Endothelial cell of umbilical vein (primary cell): ENCODE measurements at regions not wholly inside any gene's neighbourhood (a gene's known extent, or its start where the extent isn't known, plus 50 kb on each side); places are given as distances from the start of the nearest gene placed in this dataset.

ENCODE experiments used
- BruUV-seq: library from RNA; stranded (reverse); fragments of 400-500 nt; replicated peaks from 2 replicates; lab custom pipeline; 2021; lab: Mats Ljungman, UMichigan
- CTCF ChIA-PET: fragments of 300-600, 350-600 bp; sonication (Branson Sonifier 250); formaldehyde crosslinking; loops from one replicate; lab custom pipeline; 2021; ENCODE audit warnings: antibody characterized with exemption, inconsistent platforms; lab: Charles Lee
- POLR2A ChIA-PET: fragments of 300-600, 350-600 bp; sonication (Branson Sonifier 250); formaldehyde crosslinking; loops from one replicate; lab custom pipeline; 2021; ENCODE audit warnings: antibody characterized with exemption, inconsistent platforms; lab: Charles Lee
- DNase-seq: peaks from one replicate; pipeline ENCODE4 v3.0.0-alpha.2; 2011; ENCODE audit warnings: low read depth, low spot score
- FAIRE-seq: peaks from 2 replicates; lab custom pipeline; 2011; peaks lifted over from hg19 to GRCh38; lab: Jason Lieb, UNC
- H2AFZ ChIP-seq: 2 replicates; pipeline ENCODE4 v1.6.0; 2012; ENCODE audit warnings: low read depth, low read length, control low read depth, inconsistent platforms
- H3K27ac ChIP-seq: 2 replicates; pipeline ENCODE4 v1.5.1; 2011; ENCODE audit warnings: low read depth, mild to moderate bottlenecking, control low read depth, low read length, moderate library complexity; ENCODE audit not compliant: insufficient read depth
- H3K27me3 ChIP-seq, 2 experiments: 2 replicates each; pipeline versions ENCODE4 v1.6.0 to v1.6.1; 2011; ENCODE audit warnings: low read length in 2 of 2, mixed read lengths in 1 of 2; ENCODE audit not compliant: control insufficient read depth in 2 of 2, insufficient read depth in 2 of 2
- H3K36me3 ChIP-seq, 2 experiments: 2 replicates in 1 of 2; 3 replicates in 1 of 2; pipeline ENCODE4 v1.5.1; 2011; ENCODE audit warnings: low read length in 2 of 2, mild to moderate bottlenecking in 1 of 2, moderate library complexity in 1 of 2; ENCODE audit not compliant: control insufficient read depth in 2 of 2, insufficient read depth in 2 of 2; ENCODE audit errors: extremely low read depth in 1 of 2
- H3K4me1 ChIP-seq: 3 replicates; pipeline ENCODE4 v1.5.1; 2011; ENCODE audit warnings: mild to moderate bottlenecking, low read length; ENCODE audit not compliant: control insufficient read depth, insufficient read depth; ENCODE audit errors: extremely low read depth
- H3K4me2 ChIP-seq: 2 replicates; pipeline ENCODE4 v1.6.1; 2011; ENCODE audit warnings: low read length, control low read depth, mixed read lengths; ENCODE audit not compliant: insufficient read depth
- H3K4me3 ChIP-seq, 3 experiments: fragments of 200-600 bp in 1 of 3; sonication (generic), shearing (Covaris generic) in 1 of 3; replicated peaks in 1 of 3; 2 replicates each; pipeline ENCODE4 v1.5.1; 2011 to 2016; ENCODE audit warnings: control low read depth in 3 of 3, low read length in 3 of 3, mild to moderate bottlenecking in 2 of 3, inconsistent platforms in 1 of 3, low read depth in 1 of 3, moderate library complexity in 1 of 3; ENCODE audit not compliant: insufficient read depth in 1 of 3
- H3K79me2 ChIP-seq: 2 replicates; pipeline ENCODE4 v1.6.0; 2012; ENCODE audit warnings: low read length, inconsistent platforms; ENCODE audit not compliant: control insufficient read depth, insufficient read depth
- H3K9ac ChIP-seq: replicated peaks from 2 replicates; pipeline ENCODE3; 2011; ENCODE audit warnings: low read length, control low read depth; ENCODE audit not compliant: insufficient read depth; ENCODE audit errors: extremely low read depth
- H3K9me1 ChIP-seq: replicated peaks from 3 replicates; pipeline ENCODE4 v1.6.0; 2011; ENCODE audit warnings: mild to moderate bottlenecking, low read length; ENCODE audit not compliant: control insufficient read depth, insufficient read depth; ENCODE audit errors: extremely low read depth
- H3K9me3 ChIP-seq: replicated peaks from 2 replicates; pipeline ENCODE4 v1.5.1; 2012; ENCODE audit warnings: low read length, inconsistent platforms; ENCODE audit not compliant: control insufficient read depth, insufficient read depth
- H4K20me1 ChIP-seq: replicated peaks from 2 replicates; pipeline ENCODE3; 2011; ENCODE audit warnings: mild to moderate bottlenecking, low read length; ENCODE audit not compliant: control insufficient read depth, insufficient read depth; ENCODE audit errors: extremely low read depth
- CTCF ChIP-seq, 2 donors: IDR thresholded peaks; 1 replicate in 1 of 2; 2 replicates in 1 of 2; pipeline ENCODE4 v1.5.1; 2011; ENCODE audit warnings: low read length in 2 of 2, mild to moderate bottlenecking in 2 of 2, moderate library complexity in 2 of 2, control low read depth in 1 of 2, inconsistent platforms in 1 of 2, low read depth in 1 of 2; ENCODE audit not compliant: insufficient read depth in 1 of 2; ENCODE audit errors: extremely low read depth in 1 of 2
- EZH2 ChIP-seq: IDR thresholded peaks from 2 replicates; pipeline ENCODE4 v1.6.1; 2012; ENCODE audit warnings: borderline replicate concordance, low read depth, mild to moderate bottlenecking, moderate library complexity, low read length, inconsistent platforms; ENCODE audit not compliant: severe bottlenecking
- FOS ChIP-seq: IDR thresholded peaks from 2 replicates; pipeline ENCODE4 v1.6.1; 2011; ENCODE audit warnings: mild to moderate bottlenecking, low read length, moderate library complexity, borderline replicate concordance; ENCODE audit not compliant: insufficient read depth
- GATA2 ChIP-seq: IDR thresholded peaks from 2 replicates; pipeline ENCODE4 v1.7.0; 2011; ENCODE audit warnings: low read depth, mild to moderate bottlenecking, moderate library complexity, mixed read lengths, low read length; ENCODE audit not compliant: insufficient read length, insufficient read depth
- JUN ChIP-seq: IDR thresholded peaks from 2 replicates; pipeline ENCODE4 v1.6.1; 2011; ENCODE audit warnings: borderline replicate concordance, low read depth; ENCODE audit not compliant: insufficient read length, insufficient read depth
- MAX ChIP-seq: IDR thresholded peaks from 2 replicates; pipeline ENCODE4 v1.6.1; 2011; ENCODE audit not compliant: insufficient read depth, insufficient read length
- MYC ChIP-seq: IDR thresholded peaks from one replicate; pipeline ENCODE4 v1.6.1; 2011; ENCODE audit warnings: mild to moderate bottlenecking, low read depth, low read length
- POLR2A ChIP-seq: IDR thresholded peaks from 2 replicates; pipeline ENCODE4 v1.6.1; 2012; ENCODE audit warnings: low read depth, mild to moderate bottlenecking, control low read depth, low read length
- POLR2AphosphoS5 ChIP-seq: IDR thresholded peaks from 2 replicates; pipeline ENCODE4 v1.6.1; 2012; ENCODE audit warnings: low read depth, mild to moderate bottlenecking, control low read depth, low read length, moderate library complexity; ENCODE audit not compliant: insufficient read depth
- dilution Hi-C: fragments of 300-500 bp; cut with MboI; formaldehyde crosslinking; loops from one replicate; pipeline ENCODE4 v1.15.0; 2019; ENCODE audit warnings: low sequenced_read_pairs; ENCODE audit not compliant: extremely low pct_ligation_motif_present
- intact Hi-C: fragments of 100-400 bp; cut with micrococcal nuclease; formaldehyde crosslinking; loops from one replicate; pipeline ENCODE4 v1.10.0; 2022

DNA sequence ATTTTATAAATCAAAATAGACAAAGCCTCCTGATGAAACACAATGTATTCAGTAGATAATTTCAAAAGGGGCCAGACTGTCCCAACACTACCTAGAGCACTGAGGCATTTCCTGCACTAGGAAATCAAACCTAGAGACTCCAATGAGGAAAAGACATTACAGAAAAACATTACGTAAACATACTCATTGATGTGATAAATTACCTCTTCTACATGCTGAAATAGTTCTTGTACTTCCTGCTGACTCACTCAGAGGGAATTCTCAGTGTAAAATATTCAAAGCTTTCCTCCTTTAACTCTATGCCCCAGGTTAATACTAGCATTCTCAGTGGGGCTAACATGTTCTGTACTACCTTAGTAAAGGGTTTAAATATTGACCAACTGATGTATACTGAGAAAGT is 178.0 kb downstream of the ESM1 start:
- Histone ChIP-seq H3K4me3 (no peak overlapping the region), H3K4me2 (peak overlapping the region; percentile 26), H3K27ac (peak overlapping the region; percentile 80), H3K79me2 (no peaks in the 10 kb centered on the region), H4K20me1 (no peaks in the 10 kb centered on the region), H3K9me3 (no peaks in the 10 kb centered on the region), H2AFZ (no peak overlapping the region), H3K27me3 (no peaks in the 10 kb centered on the region), H3K36me3 (no peaks in the 10 kb centered on the region), H3K4me1 (peaks cover 13% of the 10 kb centered on the region), H3K9me1 (no peaks in the 10 kb centered on the region), H3K9ac (peak overlapping the region; percentile 42)
- no TSS peak for BruUV-seq
- POLR2A ChIA-PET: interaction anchor here (0.7 kb wide), 1 partner anchor 12 kb away, joined by 3 read pairs; no protein-coding TSS in a partner anchor
- DNase-seq: peak; percentile 84
- dilution Hi-C loops (no loop called here), intact Hi-C loops (loop anchor here (1.0 kb wide), 4 partner anchors 28 to 348 kb away; no protein-coding TSS in a partner anchor)
- CTCF ChIA-PET: interaction anchor here (1.0 to 1.1 kb wide), 2 partner anchors 13 to 37 kb away, joined by 6 to 9 read pairs; no protein-coding TSS in a partner anchor
- TF ChIP-seq CTCF (IDR thresholded peaks at IDR 0.05; ENCODE audit: extremely low read depth in 1 of 2, insufficient read depth in 1 of 2, low read depth in 1 of 2, low read length in 2 of 2) (no peak), JUN (peak; percentile 97), MAX (no peak), EZH2 (no peak), MYC (no peak), FOS (peak; percentile 78), GATA2 (no peak), POLR2A (no peak), POLR2AphosphoS5 (peak; percentile 41)
- peak; percentile 94 for FAIRE-seq
